T47D (cell line): ENCODE measurements at regions not wholly inside any gene's neighbourhood (a gene's known extent, or its start where the extent isn't known, plus 50 kb on each side); places are given as distances from the start of the nearest gene placed in this dataset.

Source experiments
- DNase-seq, 2 experiments: peaks; one replicate each; pipeline versions ENCODE4 v3.0.0 to v3.0.0-alpha.2; 2011 to 2012; ENCODE audit warnings: low read depth in 1 of 2, low spot score in 1 of 2
- JUND ChIP-seq: IDR thresholded peaks from 2 replicates; pipeline ENCODE4 v1.6.1; 2012; ENCODE audit warnings: low read depth
- in situ Hi-C: cut with HindIII; loops from 2 replicates; pipeline ENCODE4 v1.10.0; 2016; ENCODE audit warnings: low sequenced_read_pairs, low pct_unique_long_range_greater_than_20kb

DNA sequence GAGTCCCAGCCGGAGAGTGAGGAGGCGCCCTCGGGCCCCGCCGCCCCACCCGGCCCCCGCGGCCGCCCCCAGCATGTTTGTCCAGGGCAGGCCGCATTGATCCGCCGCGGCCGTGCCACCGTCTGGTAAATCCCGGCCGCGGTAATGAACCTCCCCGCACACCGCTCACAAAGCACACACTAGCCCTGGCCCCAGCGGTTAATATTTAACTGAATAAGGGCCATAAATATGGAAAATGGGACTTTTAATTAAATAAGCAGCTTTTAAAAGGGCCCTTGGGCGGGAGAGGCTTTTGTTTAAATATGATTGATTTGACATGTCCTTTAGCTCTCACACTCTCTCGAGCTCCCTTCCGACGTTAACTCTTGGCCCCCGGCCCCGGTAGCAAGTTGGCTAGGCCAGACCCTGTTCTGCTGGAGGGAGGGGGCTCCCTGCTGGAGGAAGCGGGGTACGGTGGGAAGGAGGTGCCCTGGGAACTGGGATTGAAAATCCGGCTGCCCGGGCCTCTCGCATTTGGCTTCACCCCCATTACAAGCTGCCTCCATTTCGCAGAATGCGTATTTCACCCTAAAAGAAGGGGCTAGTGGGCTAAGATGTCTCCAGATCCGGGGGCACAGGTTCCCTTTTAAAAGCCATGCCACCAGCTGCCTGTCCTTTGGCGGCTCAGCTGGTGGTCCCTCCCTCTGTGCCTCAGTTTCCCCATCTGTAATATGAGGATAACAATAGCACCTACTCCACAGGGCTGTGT, 199.8 kb downstream of the RBM19 start:
- in situ Hi-C loops: no loop called here
- no peak for TF ChIP-seq JUND
- DNase-seq: no peak

DNA sequence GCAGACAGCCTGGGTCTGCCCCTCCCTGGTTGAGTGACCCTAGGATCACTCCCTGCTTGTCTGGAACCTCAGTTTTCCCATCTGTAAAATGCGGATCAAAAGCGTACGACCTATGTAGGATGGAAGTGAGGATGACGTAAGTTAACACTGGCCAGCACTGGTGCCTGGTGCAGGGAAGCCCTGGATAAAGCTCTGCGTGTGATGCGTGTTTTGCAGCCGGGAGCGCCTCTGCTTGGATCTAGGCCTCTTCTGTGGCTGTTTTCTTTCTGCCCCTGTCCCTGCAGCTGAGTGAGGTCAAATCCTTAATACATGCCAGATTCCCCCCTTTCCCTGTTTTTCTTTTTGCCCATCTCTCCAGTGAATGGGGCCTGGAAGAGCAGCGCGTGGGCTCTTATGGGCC, 201.5 kb downstream of the RBM19 start:
- DNase-seq: no peak
- TF ChIP-seq JUND: no peak
- in situ Hi-C loops: no loop called here

DNA sequence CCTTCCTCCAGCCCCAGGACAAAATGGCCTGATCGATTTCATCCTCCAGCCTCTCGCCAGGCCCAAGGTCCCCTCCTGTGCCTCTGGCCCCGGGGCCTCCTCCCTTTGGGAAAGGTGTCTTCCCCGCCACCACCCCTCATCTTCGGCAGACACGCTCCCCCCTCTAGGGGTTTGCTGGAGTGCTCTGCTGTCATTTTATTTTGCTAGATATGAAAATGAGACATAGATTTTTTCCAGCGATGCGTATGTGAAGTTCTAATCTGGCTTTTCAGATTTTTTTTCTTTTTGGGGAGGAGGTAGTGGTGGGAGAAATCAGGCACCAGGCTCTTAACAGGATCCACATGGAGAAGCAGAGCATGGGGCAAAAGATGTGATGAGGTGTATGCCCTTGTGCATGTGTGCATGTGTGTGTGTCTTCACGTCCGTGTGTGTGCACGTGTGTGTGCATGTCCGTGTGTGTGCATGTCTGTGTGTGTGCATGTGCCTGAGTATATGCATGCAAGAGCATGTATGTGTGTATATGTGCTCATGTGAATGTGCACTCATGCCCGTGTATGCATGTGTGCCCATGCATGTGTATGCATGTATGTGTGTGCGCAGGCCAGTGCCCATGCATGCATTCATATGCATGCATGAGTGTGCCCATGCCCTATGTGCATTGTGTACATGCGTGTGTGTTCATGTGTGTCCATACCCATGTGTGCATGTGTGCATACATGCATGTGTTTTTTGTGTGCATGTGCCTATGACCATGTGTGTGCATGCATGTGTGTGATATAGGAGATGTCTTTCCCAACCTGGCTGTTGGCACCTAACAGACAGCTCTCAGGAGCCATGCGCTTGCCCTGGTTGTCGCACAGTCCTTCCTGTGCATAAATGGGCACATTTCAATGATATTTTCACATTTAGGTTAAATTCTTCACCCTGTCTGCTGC, 203.0 kb downstream of the RBM19 start:
- in situ Hi-C loops: no loop called here
- DNase-seq: no peak
- TF ChIP-seq JUND: no peak

DNA sequence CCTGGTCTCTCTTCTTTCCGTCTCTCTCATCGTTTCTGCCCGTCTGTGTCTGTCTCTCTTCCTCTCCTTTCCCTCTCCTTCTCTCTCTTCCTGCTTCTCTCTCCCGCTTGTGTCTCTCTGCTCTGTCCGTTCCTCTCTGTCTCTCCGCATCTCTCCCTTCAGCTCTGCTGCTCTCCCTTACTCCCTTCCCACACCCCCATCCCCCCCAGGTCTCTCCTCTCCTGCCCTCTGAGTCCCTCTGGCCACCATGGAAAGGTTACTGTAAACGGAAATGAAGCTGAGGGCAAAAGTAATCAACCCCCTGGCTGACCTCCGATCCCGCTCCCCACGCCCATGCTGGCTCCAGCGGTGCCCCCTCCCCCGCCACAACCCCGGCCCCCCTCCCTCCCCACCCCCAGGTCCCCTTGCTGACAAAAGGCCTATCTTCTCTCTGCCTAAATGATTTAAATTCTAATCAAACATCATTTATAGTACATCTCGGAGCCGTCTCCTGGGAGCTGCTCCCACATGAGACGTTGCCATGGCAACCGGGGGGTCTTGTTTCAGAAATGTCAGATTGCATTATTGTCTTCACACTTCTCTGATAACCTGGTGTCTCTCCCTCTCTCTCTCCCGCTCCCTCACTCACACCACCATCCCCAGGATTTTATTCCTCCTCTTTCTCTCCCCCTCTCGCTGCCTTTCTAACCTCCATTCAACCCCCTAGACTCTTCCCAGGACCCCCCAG, 203.8 kb downstream of the RBM19 start:
- DNase-seq: no peak
- TF ChIP-seq JUND: no peak
- in situ Hi-C loops: no loop called here

DNA sequence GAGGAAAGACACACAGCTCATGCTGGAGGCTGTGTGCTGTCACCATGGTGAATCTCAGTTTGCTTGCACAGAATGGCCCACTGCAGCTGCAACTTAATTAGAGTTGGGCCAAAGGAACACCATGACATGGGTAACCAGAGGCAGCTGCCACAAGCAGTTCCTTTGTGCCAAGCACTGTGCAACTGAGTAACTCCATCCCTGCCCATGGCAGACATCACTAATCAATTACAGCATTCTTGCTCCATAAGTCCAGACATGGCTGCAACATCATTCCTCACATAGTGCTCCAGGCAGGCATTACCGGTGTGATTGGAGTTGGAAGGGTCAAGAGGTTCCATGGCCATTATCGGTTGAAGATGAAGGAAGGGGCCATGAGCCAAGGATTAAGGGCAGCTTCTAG, 207.0 kb downstream of the RBM19 start:
- DNase-seq: no peak
- in situ Hi-C loops: no loop called here
- TF ChIP-seq JUND: no peak

DNA sequence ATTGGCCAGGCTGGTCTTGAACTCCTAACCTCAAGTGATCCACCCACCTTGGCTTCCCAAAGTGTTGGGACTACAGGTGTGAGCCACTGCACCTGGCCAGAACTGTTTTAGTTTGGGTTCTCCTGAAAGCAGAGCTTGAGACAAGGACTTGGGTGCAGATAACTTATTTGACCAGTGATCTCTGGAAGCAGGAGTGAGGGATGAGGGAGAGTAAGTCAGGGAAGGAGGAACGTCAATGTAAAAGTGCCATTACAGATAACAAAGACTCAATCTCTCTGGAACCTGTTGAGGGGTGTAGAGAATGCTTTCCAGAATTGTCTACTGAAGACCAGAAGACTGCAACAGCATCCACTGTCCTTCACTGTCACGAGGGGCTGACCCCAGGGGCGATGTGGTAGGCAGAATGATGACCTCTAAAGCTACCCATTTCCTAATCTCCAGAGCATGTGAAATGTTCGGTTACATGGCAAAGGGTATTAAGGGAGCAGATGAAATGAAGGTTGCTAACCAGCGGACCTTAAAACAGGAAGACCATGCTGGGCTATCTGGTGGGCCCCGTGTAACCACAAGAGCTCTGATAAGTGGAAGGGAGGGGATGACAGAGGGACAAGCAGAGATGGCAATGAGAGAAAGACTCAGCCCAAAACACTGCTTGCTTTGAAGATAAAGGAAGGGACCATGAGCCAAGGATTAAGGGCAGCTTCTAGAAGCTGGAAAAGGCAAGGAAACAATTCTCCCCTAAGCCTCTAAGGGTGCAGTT, 207.8 kb downstream of the RBM19 start:
- no peak for DNase-seq
- TF ChIP-seq JUND: no peak
- in situ Hi-C loops: no loop called here

DNA sequence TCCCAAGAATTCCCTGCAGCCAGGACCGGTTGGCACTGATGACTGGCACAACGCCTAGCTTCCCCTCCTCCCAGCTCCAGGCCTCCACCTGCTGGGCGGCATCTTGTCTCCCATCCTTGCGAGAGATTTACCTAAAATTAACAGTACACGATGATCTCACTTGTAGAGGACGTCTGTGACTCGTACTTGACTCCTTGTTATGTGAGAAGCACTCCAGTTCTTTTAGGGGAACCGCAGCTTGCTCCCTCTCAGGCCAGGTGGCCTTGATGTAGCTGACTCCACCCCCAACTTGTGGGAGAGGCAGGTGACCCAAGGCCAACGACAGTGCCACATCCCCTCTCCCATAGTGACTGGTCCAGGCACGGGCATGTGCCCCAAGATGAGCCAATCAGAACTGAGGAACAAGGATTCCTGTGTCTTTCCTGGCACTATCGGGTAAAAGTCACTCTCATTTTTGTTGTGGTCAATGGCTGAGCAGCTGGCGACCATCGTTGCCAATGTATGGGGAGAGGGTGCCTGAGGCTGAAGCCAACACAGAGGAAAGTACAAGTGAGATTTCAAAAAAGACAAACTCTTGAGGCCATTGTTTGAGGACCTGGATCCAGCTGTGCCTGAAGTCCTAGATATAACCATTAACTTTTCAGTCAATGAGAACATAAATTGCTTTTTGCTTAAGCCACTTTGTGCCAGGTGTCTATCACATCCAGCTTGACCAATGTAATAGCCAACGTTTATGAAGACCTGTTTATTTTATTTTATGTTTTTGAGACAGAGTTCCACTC, 208.7 kb downstream of the RBM19 start:
- DNase-seq: peak; percentile 58 to 62
- TF ChIP-seq JUND: no peak
- in situ Hi-C loops: no loop called here

DNA sequence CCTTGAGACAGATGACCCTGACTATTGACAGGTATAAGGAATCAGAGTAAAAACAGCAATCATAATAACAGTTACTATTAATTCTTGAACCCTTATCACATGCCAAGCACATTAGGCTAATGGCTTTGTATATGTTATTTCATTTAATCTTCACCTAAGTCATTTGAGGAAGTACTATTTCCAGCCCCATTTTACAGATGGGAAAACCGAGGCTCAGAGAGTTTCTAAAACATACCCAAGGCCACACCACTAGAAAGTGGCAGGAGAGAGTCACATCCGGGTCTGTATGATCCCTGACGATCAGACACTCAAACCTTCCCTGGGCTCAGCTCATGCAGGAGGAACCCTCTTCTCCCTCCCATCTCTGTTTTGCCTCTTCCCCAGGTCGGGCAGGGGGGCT, 209.5 kb downstream of the RBM19 start:
- in situ Hi-C loops: no loop called here

DNA sequence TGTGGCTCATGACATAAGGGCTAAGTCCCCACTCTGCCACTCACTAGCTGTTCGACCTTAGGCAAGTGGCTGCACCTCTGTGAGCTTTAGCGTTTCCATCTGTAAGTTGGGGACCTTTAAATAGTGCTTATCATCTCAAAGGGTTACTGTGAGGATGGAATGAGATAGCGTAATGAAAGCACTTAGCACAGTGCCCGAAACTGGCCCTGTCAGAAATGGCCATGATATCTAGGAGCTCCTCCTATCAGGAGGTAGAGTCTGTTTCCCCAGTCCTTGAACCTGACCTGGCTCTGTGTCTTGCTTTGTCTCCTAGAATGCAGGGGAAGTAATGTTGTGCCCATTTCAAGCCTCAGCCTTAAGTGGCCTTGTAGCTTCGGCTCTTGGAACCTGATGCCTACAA, 211.0 kb downstream of the RBM19 start:
- in situ Hi-C loops: no loop called here

More for the DNA sequence above, 209.5 kb downstream of the RBM19 start:
- TF ChIP-seq JUND: no peak
- no peak for DNase-seq

DNA sequence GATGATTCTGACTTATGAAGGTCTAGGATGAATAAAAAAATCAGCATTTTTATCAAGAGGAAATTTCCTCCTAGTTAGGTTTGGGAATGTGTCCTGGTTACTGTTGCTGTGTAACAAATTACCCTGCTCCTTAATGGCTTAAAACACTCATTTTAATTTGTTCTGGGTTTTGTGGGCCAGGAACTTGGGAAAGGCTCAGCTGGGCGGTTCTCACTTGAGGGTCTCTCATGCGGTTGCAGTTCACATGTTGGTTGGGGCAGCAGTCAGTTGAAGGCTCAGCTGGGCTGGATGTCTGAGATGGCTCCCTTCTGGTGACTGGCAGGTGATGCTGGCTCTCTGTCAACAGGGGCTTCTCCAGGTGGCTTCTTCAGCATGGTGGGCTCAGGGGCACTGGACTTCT, 214.6 kb downstream of the RBM19 start:
- in situ Hi-C loops: no loop called here
- no peak for TF ChIP-seq JUND
- DNase-seq: no peak

More for the DNA sequence above, 211.0 kb downstream of the RBM19 start:
- no peak for TF ChIP-seq JUND
- DNase-seq: no peak

DNA sequence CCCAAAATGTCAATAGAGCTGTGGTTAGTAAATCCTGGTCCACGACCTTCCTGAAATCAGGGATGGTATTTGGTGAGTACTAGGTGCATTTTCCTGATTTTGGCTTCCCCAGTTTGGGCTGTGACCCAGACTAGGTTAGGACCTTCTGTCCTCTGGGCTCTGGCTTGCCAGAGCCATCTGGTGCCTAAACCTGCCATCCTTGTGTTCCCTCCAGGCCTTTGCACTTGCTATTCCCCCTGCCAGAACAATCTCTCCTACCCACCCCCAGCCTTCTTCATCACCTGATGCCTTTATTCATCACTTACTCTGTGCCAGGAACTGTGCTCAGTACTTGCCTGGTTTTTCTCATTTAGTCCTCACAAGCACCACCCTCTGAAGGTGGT, 216.7 kb downstream of the RBM19 start:
- in situ Hi-C loops: no loop called here
- DNase-seq: no peak
- TF ChIP-seq JUND: no peak
